ENCODE measurements at regions not wholly inside any gene's neighbourhood (a gene's known extent, or its start where the extent isn't known, plus 50 kb on each side); places are given as distances from the start of the nearest gene placed in this dataset.

DNA sequence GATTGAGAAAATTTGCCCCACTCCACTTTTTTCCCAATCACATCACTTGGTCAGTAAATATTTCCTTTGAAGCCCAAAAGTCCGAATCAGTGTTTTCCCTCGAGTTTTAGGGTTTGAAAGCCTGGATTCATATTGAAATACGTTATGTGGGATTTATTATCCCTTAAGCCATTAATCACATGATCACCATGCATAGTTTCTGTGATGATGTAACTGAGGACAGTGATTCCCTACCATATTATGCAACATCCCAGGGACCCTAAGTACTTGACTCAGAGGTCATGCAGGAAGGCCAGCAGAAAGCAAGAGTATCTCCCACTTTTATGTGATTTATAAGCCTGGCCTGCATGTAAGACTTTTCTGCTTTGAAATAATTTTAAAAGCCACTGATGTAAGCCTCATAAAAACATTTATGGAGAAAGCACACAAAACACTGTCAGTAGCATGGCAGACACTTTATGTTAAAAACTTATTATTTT lies 630.6 kb upstream of the ZWINT start:
- intact Hi-C loops (cut with DNase I) = no loop called here
- no peak for TF ChIP-seq CTCF (IDR thresholded peaks at IDR 0.05)
- Histone ChIP-seq H3K36me3 (no peaks in the 10 kb centered on the region), H3K9me3 (no peaks in the 10 kb centered on the region), H3K4me3 (no peak overlapping the region), H3K27me3 (no peaks in the 10 kb centered on the region), H3K4me1 (no peaks in the 10 kb centered on the region), H3K27ac (no peak overlapping the region)
- DNase-seq (ENCODE audit: low spot score in 2 of 2) = no peak

DNA sequence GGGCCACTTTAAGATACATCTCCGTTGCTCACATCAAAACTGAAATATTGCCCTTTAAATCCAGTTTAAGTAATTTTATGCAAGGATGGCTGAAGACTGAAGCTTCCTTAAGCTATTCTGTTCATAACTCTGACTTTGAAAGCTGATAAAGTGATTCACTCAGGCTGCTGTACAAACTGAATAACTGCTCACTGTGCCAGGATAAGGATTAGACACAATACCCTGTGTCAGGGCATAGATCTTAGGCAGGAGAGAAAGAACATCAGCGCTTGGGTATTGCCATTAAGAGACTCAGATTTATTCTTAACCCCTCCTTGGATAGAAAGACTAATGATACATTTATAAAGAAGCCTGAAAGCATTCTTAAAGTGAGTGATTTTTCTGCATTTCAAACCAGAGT lies 614.5 kb upstream of the ZWINT start:
- no peak for TF ChIP-seq CTCF (IDR thresholded peaks at IDR 0.05)
- intact Hi-C loops (cut with DNase I) = no loop called here
- H3K4me1 ChIP-seq = no peaks in the 10 kb centered on the region

DNA sequence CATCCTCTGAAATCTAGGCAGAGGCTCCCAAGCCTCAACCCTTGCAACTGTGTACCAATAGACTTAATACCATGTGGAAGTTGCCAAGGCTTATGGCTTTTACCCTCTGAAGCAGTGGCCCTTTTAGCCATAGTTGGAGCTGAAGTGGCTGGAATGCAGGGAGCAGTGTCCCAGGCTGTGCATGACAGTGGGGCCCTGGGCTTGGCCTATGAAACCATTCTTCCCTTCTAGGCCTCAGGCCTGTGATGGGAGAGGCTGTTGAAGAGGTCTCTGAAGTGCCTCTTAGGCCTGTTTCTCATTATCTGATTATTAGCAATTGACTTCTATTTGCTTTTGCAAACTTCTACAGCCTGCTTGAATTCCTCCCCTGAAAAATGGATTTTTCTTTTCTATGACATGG lies 612.7 kb upstream of the ZWINT start:
- intact Hi-C loops (cut with DNase I) = no loop called here

More for the DNA sequence above, 614.5 kb upstream of the ZWINT start:
- DNase-seq (ENCODE audit: low spot score in 2 of 2) = no peak
- Histone ChIP-seq H3K27me3 (no peaks in the 10 kb centered on the region), H3K9me3 (no peaks in the 10 kb centered on the region), H3K36me3 (no peaks in the 10 kb centered on the region), H3K27ac (no peak overlapping the region), H3K4me3 (no peak overlapping the region)

GRCh38 chr10:56943221-56943755 lies 582.2 kb upstream of the ZWINT start:
- intact Hi-C loops (cut with DNase I) = no loop called here
- Histone ChIP-seq H3K27me3 (no peaks in the 10 kb centered on the region), H3K4me3 (no peak overlapping the region), H3K9me3 (no peaks in the 10 kb centered on the region), H3K27ac (no peak overlapping the region), H3K4me1 (no peaks in the 10 kb centered on the region), H3K36me3 (no peaks in the 10 kb centered on the region)
- no peak for DNase-seq (ENCODE audit: low spot score in 2 of 2)
- no peak for TF ChIP-seq CTCF (IDR thresholded peaks at IDR 0.05)

More for the DNA sequence above, 612.7 kb upstream of the ZWINT start:
- TF ChIP-seq CTCF (IDR thresholded peaks at IDR 0.05) = no peak
- no peak overlapping the region for H3K27ac ChIP-seq
- H3K9me3 ChIP-seq = no peaks in the 10 kb centered on the region
- no peaks in the 10 kb centered on the region for H3K36me3 ChIP-seq
- H3K27me3 ChIP-seq = no peaks in the 10 kb centered on the region
- no peak for DNase-seq (ENCODE audit: low spot score in 2 of 2)
- no peak overlapping the region for H3K4me3 ChIP-seq
- H3K4me1 ChIP-seq = no peaks in the 10 kb centered on the region

GRCh38 chr10:56934515-56934914 lies 573.5 kb upstream of the ZWINT start:
- Histone ChIP-seq H3K27ac (no peak overlapping the region), H3K4me1 (no peaks in the 10 kb centered on the region), H3K4me3 (no peak overlapping the region), H3K9me3 (no peaks in the 10 kb centered on the region), H3K36me3 (no peaks in the 10 kb centered on the region), H3K27me3 (no peaks in the 10 kb centered on the region)
- DNase-seq (ENCODE audit: low spot score in 2 of 2) = no peak
- intact Hi-C loops (cut with DNase I) = no loop called here
- TF ChIP-seq CTCF (IDR thresholded peaks at IDR 0.05) = no peak

DNA sequence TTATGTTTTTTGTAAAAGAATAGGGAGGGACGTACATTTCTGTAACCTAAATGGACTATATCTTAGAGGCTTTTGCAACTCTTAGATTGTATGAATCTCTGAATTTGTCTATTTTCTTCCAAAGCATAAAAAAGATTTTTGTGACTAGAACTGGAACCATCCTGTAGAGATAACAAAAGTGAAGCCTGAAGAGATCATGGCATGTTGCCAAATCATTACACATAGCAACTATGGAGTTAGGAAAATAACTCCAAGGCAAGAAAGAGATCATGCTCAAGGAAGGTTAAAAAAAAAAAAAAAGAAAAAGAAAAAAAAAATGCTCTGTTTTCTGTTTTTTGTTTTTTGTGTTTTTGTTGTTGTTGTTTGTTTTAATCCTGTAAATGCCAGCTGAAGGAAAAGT lies 567.7 kb upstream of the ZWINT start:
- Histone ChIP-seq H3K4me1 (no peaks in the 10 kb centered on the region), H3K36me3 (no peaks in the 10 kb centered on the region), H3K27ac (no peak overlapping the region), H3K27me3 (no peaks in the 10 kb centered on the region), H3K4me3 (no peak overlapping the region), H3K9me3 (no peaks in the 10 kb centered on the region)
- no peak for DNase-seq (ENCODE audit: low spot score in 2 of 2)
- no peak for TF ChIP-seq CTCF (IDR thresholded peaks at IDR 0.05)
- intact Hi-C loops (cut with DNase I) = no loop called here
